ENCODE measurements at regions not wholly inside any gene's neighbourhood (a gene's known extent, or its start where the extent isn't known, plus 50 kb on each side); places are given as distances from the start of the nearest gene placed in this dataset.

GRCh38 chr11:127393460-127393997 lies 393.0 kb upstream of the KIRREL3 start:
- no peaks in the 10 kb centered on the region for H3K27me3 ChIP-seq (ENCODE audit: low read length)
- no peak overlapping the region for H3K4me3 ChIP-seq (ENCODE audit: low read length)
- no peak for DNase-seq
- no peak overlapping the region for H3K4me2 ChIP-seq (ENCODE audit: low read depth, low read length, poor library complexity, severe bottlenecking)
- no peaks in the 10 kb centered on the region for H3K4me1 ChIP-seq (ENCODE audit: low read length)
- no peaks in the 10 kb centered on the region for H3K9me2 ChIP-seq (replicated peaks; ENCODE audit: insufficient read depth, low read length)
- H3K9ac ChIP-seq (ENCODE audit: low read length) = no peak overlapping the region
- H3K36me3 ChIP-seq (ENCODE audit: insufficient read depth, low read length) = no peaks in the 10 kb centered on the region
- H2AFZ ChIP-seq (ENCODE audit: low read length) = no peak overlapping the region
- no peaks in the 10 kb centered on the region for H4K20me1 ChIP-seq (ENCODE audit: insufficient read depth, low read depth, low read length)
- no peaks in the 10 kb centered on the region for H3K79me2 ChIP-seq (ENCODE audit: low read length)
- H3K27ac ChIP-seq (ENCODE audit: low read length) = no peak overlapping the region
- H3K9me3 ChIP-seq (ENCODE audit: low read length) = no peaks in the 10 kb centered on the region

GRCh38 chr11:127392575-127392974 lies 392.0 kb upstream of the KIRREL3 start:
- no peak for DNase-seq

GRCh38 chr11:127390465-127390864 lies 389.9 kb upstream of the KIRREL3 start:
- Histone ChIP-seq H3K4me3 (ENCODE audit: low read length) (no peak overlapping the region), H3K9me3 (ENCODE audit: low read length) (no peaks in the 10 kb centered on the region), H2AFZ (ENCODE audit: low read length) (no peak overlapping the region), H4K20me1 (ENCODE audit: insufficient read depth, low read depth, low read length) (no peaks in the 10 kb centered on the region), H3K9me2 (replicated peaks; ENCODE audit: insufficient read depth, low read length) (no peaks in the 10 kb centered on the region), H3K27ac (ENCODE audit: low read length) (no peak overlapping the region), H3K36me3 (ENCODE audit: insufficient read depth, low read length) (no peaks in the 10 kb centered on the region), H3K4me1 (ENCODE audit: low read length) (no peaks in the 10 kb centered on the region), H3K4me2 (ENCODE audit: low read depth, low read length, poor library complexity, severe bottlenecking) (no peak overlapping the region), H3K9ac (ENCODE audit: low read length) (no peak overlapping the region), H3K27me3 (ENCODE audit: low read length) (no peaks in the 10 kb centered on the region), H3K79me2 (ENCODE audit: low read length) (no peaks in the 10 kb centered on the region)
- no peak for DNase-seq

More at GRCh38 chr11:127392575-127392974, 392.0 kb upstream of the KIRREL3 start:
- no peaks in the 10 kb centered on the region for H3K4me1 ChIP-seq (ENCODE audit: low read length)
- H3K9me2 ChIP-seq (replicated peaks; ENCODE audit: insufficient read depth, low read length) = no peaks in the 10 kb centered on the region
- no peaks in the 10 kb centered on the region for H3K27me3 ChIP-seq (ENCODE audit: low read length)
- no peak overlapping the region for H2AFZ ChIP-seq (ENCODE audit: low read length)
- no peak overlapping the region for H3K9ac ChIP-seq (ENCODE audit: low read length)
- H3K79me2 ChIP-seq (ENCODE audit: low read length) = no peaks in the 10 kb centered on the region
- no peaks in the 10 kb centered on the region for H3K36me3 ChIP-seq (ENCODE audit: insufficient read depth, low read length)
- H4K20me1 ChIP-seq (ENCODE audit: insufficient read depth, low read depth, low read length) = no peaks in the 10 kb centered on the region
- H3K4me2 ChIP-seq (ENCODE audit: low read depth, low read length, poor library complexity, severe bottlenecking) = no peak overlapping the region
- H3K9me3 ChIP-seq (ENCODE audit: low read length) = no peaks in the 10 kb centered on the region
- H3K4me3 ChIP-seq (ENCODE audit: low read length) = no peak overlapping the region
- no peak overlapping the region for H3K27ac ChIP-seq (ENCODE audit: low read length)

GRCh38 chr11:127385071-127385470 lies 384.5 kb upstream of the KIRREL3 start:
- no peak overlapping the region for H3K4me2 ChIP-seq (ENCODE audit: low read depth, low read length, poor library complexity, severe bottlenecking)
- H3K27me3 ChIP-seq (ENCODE audit: low read length) = no peaks in the 10 kb centered on the region
- H3K9ac ChIP-seq (ENCODE audit: low read length) = no peak overlapping the region
- H3K9me2 ChIP-seq (replicated peaks; ENCODE audit: insufficient read depth, low read length) = no peaks in the 10 kb centered on the region
- no peaks in the 10 kb centered on the region for H3K36me3 ChIP-seq (ENCODE audit: insufficient read depth, low read length)
- no peaks in the 10 kb centered on the region for H3K4me1 ChIP-seq (ENCODE audit: low read length)
- no peaks in the 10 kb centered on the region for H4K20me1 ChIP-seq (ENCODE audit: insufficient read depth, low read depth, low read length)
- no peak overlapping the region for H3K27ac ChIP-seq (ENCODE audit: low read length)
- H3K9me3 ChIP-seq (ENCODE audit: low read length) = no peaks in the 10 kb centered on the region
- no peaks in the 10 kb centered on the region for H3K79me2 ChIP-seq (ENCODE audit: low read length)
- DNase-seq = no peak
- H2AFZ ChIP-seq (ENCODE audit: low read length) = no peak overlapping the region
- no peak overlapping the region for H3K4me3 ChIP-seq (ENCODE audit: low read length)

- H3K27me3 ChIP-seq (ENCODE audit: low read length) = no peaks in the 10 kb centered on the region
- no peak overlapping the region for H2AFZ ChIP-seq (ENCODE audit: low read length)
- H3K9ac ChIP-seq (ENCODE audit: low read length) = no peak overlapping the region
- no peak overlapping the region for H3K27ac ChIP-seq (ENCODE audit: low read length)
- no peaks in the 10 kb centered on the region for H3K36me3 ChIP-seq (ENCODE audit: insufficient read depth, low read length)
- no peak overlapping the region for H3K4me3 ChIP-seq (ENCODE audit: low read length)
- H3K9me3 ChIP-seq (ENCODE audit: low read length) = no peaks in the 10 kb centered on the region
- no peaks in the 10 kb centered on the region for H3K79me2 ChIP-seq (ENCODE audit: low read length)
- H3K9me2 ChIP-seq (replicated peaks; ENCODE audit: insufficient read depth, low read length) = no peaks in the 10 kb centered on the region
- no peak for DNase-seq
- H3K4me2 ChIP-seq (ENCODE audit: low read depth, low read length, poor library complexity, severe bottlenecking) = no peak overlapping the region
- no peaks in the 10 kb centered on the region for H4K20me1 ChIP-seq (ENCODE audit: insufficient read depth, low read depth, low read length)
- no peaks in the 10 kb centered on the region for H3K4me1 ChIP-seq (ENCODE audit: low read length)
Observed at GRCh38 chr11:127383026-127383425, 382.5 kb upstream of the KIRREL3 start.

- no peaks in the 10 kb centered on the region for H3K27me3 ChIP-seq (ENCODE audit: low read length)
- H3K79me2 ChIP-seq (ENCODE audit: low read length) = no peaks in the 10 kb centered on the region
- no peak overlapping the region for H3K27ac ChIP-seq (ENCODE audit: low read length)
- H2AFZ ChIP-seq (ENCODE audit: low read length) = no peak overlapping the region
- no peak overlapping the region for H3K4me3 ChIP-seq (ENCODE audit: low read length)
- no peaks in the 10 kb centered on the region for H4K20me1 ChIP-seq (ENCODE audit: insufficient read depth, low read depth, low read length)
- H3K4me1 ChIP-seq (ENCODE audit: low read length) = no peaks in the 10 kb centered on the region
- no peak overlapping the region for H3K4me2 ChIP-seq (ENCODE audit: low read depth, low read length, poor library complexity, severe bottlenecking)
- H3K9me2 ChIP-seq (replicated peaks; ENCODE audit: insufficient read depth, low read length) = no peaks in the 10 kb centered on the region
- DNase-seq = no peak
- H3K9me3 ChIP-seq (ENCODE audit: low read length) = no peaks in the 10 kb centered on the region
- no peak overlapping the region for H3K9ac ChIP-seq (ENCODE audit: low read length)
- no peaks in the 10 kb centered on the region for H3K36me3 ChIP-seq (ENCODE audit: insufficient read depth, low read length)
Observed at GRCh38 chr11:127381247-127381646, 380.7 kb upstream of the KIRREL3 start.

GRCh38 chr11:127379686-127380085 lies 379.1 kb upstream of the KIRREL3 start:
- no peak overlapping the region for H2AFZ ChIP-seq (ENCODE audit: low read length)
- H3K9me2 ChIP-seq (replicated peaks; ENCODE audit: insufficient read depth, low read length) = no peaks in the 10 kb centered on the region
- no peak overlapping the region for H3K9ac ChIP-seq (ENCODE audit: low read length)
- no peaks in the 10 kb centered on the region for H3K36me3 ChIP-seq (ENCODE audit: insufficient read depth, low read length)
- H4K20me1 ChIP-seq (ENCODE audit: insufficient read depth, low read depth, low read length) = no peaks in the 10 kb centered on the region
- no peaks in the 10 kb centered on the region for H3K79me2 ChIP-seq (ENCODE audit: low read length)
- no peak overlapping the region for H3K4me2 ChIP-seq (ENCODE audit: low read depth, low read length, poor library complexity, severe bottlenecking)
- H3K4me1 ChIP-seq (ENCODE audit: low read length) = no peaks in the 10 kb centered on the region
- no peak for DNase-seq
- H3K4me3 ChIP-seq (ENCODE audit: low read length) = no peak overlapping the region
- H3K9me3 ChIP-seq (ENCODE audit: low read length) = no peaks in the 10 kb centered on the region
- no peak overlapping the region for H3K27ac ChIP-seq (ENCODE audit: low read length)
- no peaks in the 10 kb centered on the region for H3K27me3 ChIP-seq (ENCODE audit: low read length)

- Histone ChIP-seq H3K4me1 (ENCODE audit: low read length) (no peaks in the 10 kb centered on the region), H3K27me3 (ENCODE audit: low read length) (no peaks in the 10 kb centered on the region), H3K9me2 (replicated peaks; ENCODE audit: insufficient read depth, low read length) (no peaks in the 10 kb centered on the region), H4K20me1 (ENCODE audit: insufficient read depth, low read depth, low read length) (no peaks in the 10 kb centered on the region), H3K27ac (ENCODE audit: low read length) (no peak overlapping the region), H3K79me2 (ENCODE audit: low read length) (no peaks in the 10 kb centered on the region), H2AFZ (ENCODE audit: low read length) (no peak overlapping the region), H3K9ac (ENCODE audit: low read length) (no peak overlapping the region), H3K9me3 (ENCODE audit: low read length) (no peaks in the 10 kb centered on the region), H3K4me2 (ENCODE audit: low read depth, low read length, poor library complexity, severe bottlenecking) (no peak overlapping the region), H3K4me3 (ENCODE audit: low read length) (no peak overlapping the region), H3K36me3 (ENCODE audit: insufficient read depth, low read length) (no peaks in the 10 kb centered on the region)
- no peak for DNase-seq
Observed at GRCh38 chr11:127376301-127376700, 375.7 kb upstream of the KIRREL3 start.

GRCh38 chr11:127369356-127369755 lies 368.8 kb upstream of the KIRREL3 start:
- no peak for DNase-seq
- H3K9ac ChIP-seq (ENCODE audit: low read length) = no peak overlapping the region
- H3K4me1 ChIP-seq (ENCODE audit: low read length) = no peaks in the 10 kb centered on the region
- H3K4me2 ChIP-seq (ENCODE audit: low read depth, low read length, poor library complexity, severe bottlenecking) = no peak overlapping the region
- H3K9me3 ChIP-seq (ENCODE audit: low read length) = no peaks in the 10 kb centered on the region
- no peaks in the 10 kb centered on the region for H3K79me2 ChIP-seq (ENCODE audit: low read length)
- no peaks in the 10 kb centered on the region for H3K27me3 ChIP-seq (ENCODE audit: low read length)
- no peak overlapping the region for H2AFZ ChIP-seq (ENCODE audit: low read length)
- H4K20me1 ChIP-seq (ENCODE audit: insufficient read depth, low read depth, low read length) = no peaks in the 10 kb centered on the region
- no peaks in the 10 kb centered on the region for H3K9me2 ChIP-seq (replicated peaks; ENCODE audit: insufficient read depth, low read length)
- no peak overlapping the region for H3K4me3 ChIP-seq (ENCODE audit: low read length)
- no peaks in the 10 kb centered on the region for H3K36me3 ChIP-seq (ENCODE audit: insufficient read depth, low read length)
- no peak overlapping the region for H3K27ac ChIP-seq (ENCODE audit: low read length)

All from Karpas-422 (cell line).